NCI-H345 treated with DMSO at 0.1 percent for 48 hours (cell line): ENCODE measurements at regions not wholly inside any gene's neighbourhood (a gene's known extent, or its start where the extent isn't known, plus 50 kb on each side); places are given as distances from the start of the nearest gene placed in this dataset.
A peak's percentile ranks its signal among the peaks of the same experiment; 100 is the strongest.
"Not testable (repeated sequence)": the region's sequence is repeated elsewhere in the genome, so short reads cannot be mapped to it uniquely, and the experiment has no call there.

ENCODE experiments used
- DNase-seq: peaks from one replicate; lab custom pipeline; 2025; ENCODE audit not compliant: unreplicated experiment; lab: John Stamatoyannopoulos, UW

- DNase-seq: no peak
Measured at GRCh38 chr9:27671636-27672035, 98.4 kb upstream of the C9orf72 start.

- DNase-seq: no peak
Measured at GRCh38 chr9:27672718-27673117, 99.4 kb upstream of the C9orf72 start.

- DNase-seq: no peak
Measured at GRCh38 chr9:27673641-27674040, 100.4 kb upstream of the C9orf72 start.

GRCh38 chr9:27675354-27675753, 102.1 kb upstream of the C9orf72 start:
- no peak for DNase-seq

- no peak for DNase-seq
Measured at GRCh38 chr9:27676827-27677226, 103.5 kb upstream of the C9orf72 start.

GRCh38 chr9:27679338-27679737, 106.1 kb upstream of the C9orf72 start:
- DNase-seq: no peak

GRCh38 chr9:27683181-27683580, 109.9 kb upstream of the C9orf72 start:
- DNase-seq: no peak

- DNase-seq: peak; percentile 3
Measured at GRCh38 chr9:27688954-27689353, 115.7 kb upstream of the C9orf72 start.

GRCh38 chr9:27690816-27691215, 117.5 kb upstream of the C9orf72 start:
- DNase-seq: not testable (repeated sequence)

- DNase-seq: no peak
Measured at GRCh38 chr9:27699621-27700020, 126.3 kb upstream of the C9orf72 start.

- no peak for DNase-seq
Measured at GRCh38 chr9:27701016-27701415, 127.7 kb upstream of the C9orf72 start.

GRCh38 chr9:27701587-27701986, 128.3 kb upstream of the C9orf72 start:
- DNase-seq: no peak

GRCh38 chr9:27703216-27703980, 130.1 kb upstream of the C9orf72 start:
- DNase-seq: no peak

- no peak for DNase-seq
Measured at GRCh38 chr9:27711241-27711640, 138.0 kb upstream of the C9orf72 start.

- DNase-seq: no peak
Measured at GRCh38 chr9:27712806-27713205, 139.5 kb upstream of the C9orf72 start.

GRCh38 chr9:27714388-27714787, 141.1 kb upstream of the C9orf72 start:
- no peak for DNase-seq

- DNase-seq: no peak
Measured at GRCh38 chr9:27715651-27716050, 142.4 kb upstream of the C9orf72 start.

GRCh38 chr9:27717991-27718390, 144.7 kb upstream of the C9orf72 start:
- no peak for DNase-seq

- DNase-seq: no peak
Measured at GRCh38 chr9:27719711-27720110, 146.4 kb upstream of the C9orf72 start.

- no peak for DNase-seq
Measured at GRCh38 chr9:27722866-27723265, 149.6 kb upstream of the C9orf72 start.

GRCh38 chr9:27726244-27727081, 153.2 kb upstream of the C9orf72 start:
- DNase-seq: peak; percentile 75

GRCh38 chr9:27732494-27732893, 159.2 kb upstream of the C9orf72 start:
- DNase-seq: no peak
